ENCODE measurements at regions not wholly inside any gene's neighbourhood (a gene's known extent, or its start where the extent isn't known, plus 50 kb on each side); places are given as distances from the start of the nearest gene placed in this dataset.

DNA sequence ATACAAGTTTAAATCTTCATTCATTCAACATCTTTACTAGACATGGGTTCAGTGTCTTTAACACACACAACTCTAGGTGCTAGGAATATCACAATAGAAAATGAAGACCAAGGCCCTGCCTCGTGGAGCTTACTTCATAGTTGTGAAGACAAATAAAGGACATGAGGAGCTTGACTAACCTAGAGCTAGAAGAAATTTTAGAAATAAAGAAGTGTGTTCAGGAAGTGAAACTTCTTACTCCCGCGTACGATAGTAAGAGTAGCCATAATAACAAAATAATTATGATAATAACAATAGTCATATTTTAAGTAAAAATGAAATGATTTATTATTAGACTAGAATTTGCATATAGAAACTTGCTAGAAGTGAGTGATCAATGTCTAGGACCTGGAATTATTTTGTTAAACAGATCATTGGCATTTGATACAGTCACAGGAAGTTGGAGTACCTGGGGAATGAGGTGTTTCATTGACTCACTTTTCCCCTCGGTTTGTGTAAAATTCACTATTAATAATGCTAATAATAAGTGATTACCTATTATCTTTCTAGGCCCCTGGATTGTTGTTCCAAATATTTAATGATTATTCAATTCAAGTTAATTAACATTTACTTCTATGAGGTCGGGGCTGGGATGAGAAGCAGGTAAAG is 331.3 kb downstream of the NSG2 start:
- no peak for DNase-seq (ENCODE audit: low spot score)

DNA sequence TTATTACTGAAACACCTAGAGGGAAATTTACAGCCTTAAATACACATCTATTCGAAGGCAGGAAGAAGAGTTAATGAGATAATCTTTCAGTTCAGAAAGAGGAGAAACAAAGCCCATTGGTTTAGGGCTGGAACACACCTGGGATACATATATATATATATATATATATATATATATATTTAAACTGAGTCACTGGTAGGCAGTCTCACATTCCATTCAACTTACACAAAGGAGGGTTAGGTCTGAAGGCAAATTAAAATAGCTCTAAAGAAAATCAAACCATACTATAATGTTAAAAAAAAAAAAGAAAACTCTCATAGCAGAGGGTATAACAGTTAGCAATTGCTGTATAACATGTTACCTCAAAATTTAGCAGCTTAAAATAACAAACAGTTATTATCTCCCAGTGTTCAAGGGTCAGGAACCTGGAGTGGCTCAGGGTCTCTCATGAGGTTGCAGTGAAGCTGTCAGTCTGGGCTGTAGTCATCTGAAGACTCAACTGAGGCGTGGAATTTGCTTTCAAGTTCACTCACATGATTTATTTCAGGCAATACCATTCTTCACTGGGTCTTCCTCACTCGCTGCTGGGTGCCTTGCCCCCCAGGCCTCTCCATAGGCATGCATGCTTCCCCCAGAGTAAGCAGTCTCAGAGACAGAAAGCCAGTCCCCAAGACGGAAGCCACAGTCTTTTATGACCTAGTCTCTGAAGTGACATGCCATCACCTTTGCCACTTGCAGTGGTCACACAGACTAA is 332.8 kb downstream of the NSG2 start:
- DNase-seq (ENCODE audit: low spot score) = no peak

- DNase-seq (ENCODE audit: low spot score) = no peak
Observed at GRCh38 chr5:174380311-174380710, 334.8 kb downstream of the NSG2 start.

DNA sequence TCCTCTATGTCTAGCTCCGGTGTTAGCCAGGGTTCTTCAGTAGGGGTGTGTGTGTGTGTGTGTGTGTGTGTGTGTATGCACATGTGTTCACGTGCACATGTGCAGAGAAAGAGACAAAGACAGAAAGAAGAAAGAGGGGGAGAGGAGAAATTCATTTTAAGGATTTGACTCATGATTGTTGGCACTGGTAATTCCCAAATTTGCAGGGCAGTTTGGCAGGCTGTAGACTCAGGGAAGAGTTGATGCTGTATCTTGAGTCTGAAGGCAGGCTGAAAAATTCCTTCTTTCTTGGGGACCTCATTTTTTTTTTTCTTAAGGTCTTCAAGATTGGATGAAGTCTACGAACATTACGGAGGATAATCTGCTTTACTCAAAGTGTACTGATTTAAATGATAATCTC is 335.7 kb downstream of the NSG2 start:
- no peak for DNase-seq (ENCODE audit: low spot score)

- DNase-seq (ENCODE audit: low spot score) = no peak
Observed at GRCh38 chr5:174383210-174384167, 338.0 kb downstream of the NSG2 start.

GRCh38 chr5:174384509-174384947 is 339.0 kb downstream of the NSG2 start:
- DNase-seq (ENCODE audit: low spot score) = no peak

DNA sequence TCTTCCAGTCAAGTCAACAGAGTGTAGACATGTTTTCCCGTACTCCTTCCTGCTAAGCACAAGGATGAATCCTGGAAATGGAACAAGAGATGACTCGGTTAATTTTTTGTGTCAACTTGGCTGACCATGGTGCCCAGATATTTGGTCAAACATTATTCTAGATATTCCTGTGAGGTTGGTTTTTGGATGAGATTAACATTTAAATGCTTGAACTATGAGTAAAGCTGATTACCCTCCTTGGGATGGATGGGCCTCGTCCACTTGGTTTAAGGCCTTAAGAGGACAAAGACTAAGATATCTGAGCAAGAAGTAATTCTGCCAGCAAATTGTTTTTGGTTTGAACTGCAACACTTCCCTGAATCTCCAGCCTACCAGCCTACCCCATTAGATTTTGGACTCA is 338.1 kb upstream of the MSX2 start:
- DNase-seq (ENCODE audit: low spot score) = no peak

GRCh38 chr5:174386846-174387245 is 337.5 kb upstream of the MSX2 start:
- DNase-seq (ENCODE audit: low spot score) = no peak

GRCh38 chr5:174387448-174387847 is 336.9 kb upstream of the MSX2 start:
- DNase-seq (ENCODE audit: low spot score) = no peak

GRCh38 chr5:174392892-174393291 is 331.5 kb upstream of the MSX2 start:
- no peak for DNase-seq (ENCODE audit: low spot score)

GRCh38 chr5:174396541-174396940 is 327.8 kb upstream of the MSX2 start:
- DNase-seq (ENCODE audit: low spot score) = no peak

GRCh38 chr5:174397206-174397605 is 327.2 kb upstream of the MSX2 start:
- DNase-seq (ENCODE audit: low spot score) = no peak

DNA sequence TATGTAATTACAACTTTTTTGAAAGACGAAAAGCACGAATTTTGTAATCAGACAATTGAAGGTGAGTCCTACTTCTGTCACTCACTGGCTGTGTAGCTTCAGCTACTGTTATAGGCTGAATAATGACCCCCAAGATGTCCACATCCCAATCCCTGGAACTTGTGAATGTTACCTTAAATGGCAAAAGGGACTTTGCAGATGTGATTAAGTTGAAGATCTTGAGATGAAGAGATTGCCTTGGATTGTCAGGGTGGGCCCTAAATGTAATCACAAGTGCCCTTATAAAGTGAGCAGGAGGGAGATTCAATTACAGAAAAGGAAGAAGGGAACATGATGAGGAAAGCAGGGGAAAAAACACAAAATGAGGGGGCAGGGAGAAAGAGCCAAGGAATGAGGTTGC is 326.2 kb upstream of the MSX2 start:
- no peak for DNase-seq (ENCODE audit: low spot score)

GRCh38 chr5:174399411-174399810 is 325.0 kb upstream of the MSX2 start:
- no peak for DNase-seq (ENCODE audit: low spot score)

GRCh38 chr5:174400461-174400860 is 323.9 kb upstream of the MSX2 start:
- no peak for DNase-seq (ENCODE audit: low spot score)

DNA sequence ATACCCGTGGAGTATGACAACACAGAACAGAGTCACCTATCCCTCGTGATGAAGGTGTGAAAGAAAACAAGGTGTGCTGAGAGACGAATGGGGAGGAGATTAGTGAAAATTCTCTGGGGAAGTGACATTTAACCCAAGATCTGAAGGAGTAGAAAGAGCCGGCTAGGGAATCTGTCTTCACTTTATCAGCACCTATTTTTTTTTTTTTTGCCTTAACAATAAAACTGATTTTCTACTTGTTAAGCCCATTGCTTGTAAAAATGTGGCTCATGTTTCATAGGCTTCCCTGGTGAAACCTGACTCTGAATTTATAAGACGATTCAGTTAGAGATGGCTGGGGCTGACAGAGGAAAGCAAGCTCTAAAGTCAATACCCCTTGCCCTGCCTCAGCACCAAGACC is 322.6 kb upstream of the MSX2 start:
- DNase-seq (ENCODE audit: low spot score) = no peak

GRCh38 chr5:174402222-174402812 is 322.1 kb upstream of the MSX2 start:
- DNase-seq (ENCODE audit: low spot score) = no peak

DNA sequence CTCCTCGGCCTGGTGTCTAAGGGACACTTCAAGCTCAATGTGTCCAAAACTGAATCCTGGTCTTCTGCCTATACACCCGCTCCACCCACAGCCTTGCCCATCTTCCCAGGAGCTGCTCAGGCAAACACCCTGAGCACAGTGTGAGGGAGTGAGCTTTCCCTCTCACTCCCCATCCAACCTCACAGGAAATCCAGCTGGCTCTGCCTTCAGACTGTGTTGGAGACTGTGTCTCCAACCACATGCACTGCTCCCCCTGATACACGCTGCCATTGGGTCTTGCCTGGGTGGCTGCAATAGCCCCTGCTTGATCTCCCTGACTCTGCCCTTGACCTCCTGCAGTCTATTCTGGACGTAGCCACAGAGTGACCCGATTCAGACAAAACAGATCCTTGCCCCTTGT is 319.5 kb upstream of the MSX2 start:
- DNase-seq (ENCODE audit: low spot score) = no peak

DNA sequence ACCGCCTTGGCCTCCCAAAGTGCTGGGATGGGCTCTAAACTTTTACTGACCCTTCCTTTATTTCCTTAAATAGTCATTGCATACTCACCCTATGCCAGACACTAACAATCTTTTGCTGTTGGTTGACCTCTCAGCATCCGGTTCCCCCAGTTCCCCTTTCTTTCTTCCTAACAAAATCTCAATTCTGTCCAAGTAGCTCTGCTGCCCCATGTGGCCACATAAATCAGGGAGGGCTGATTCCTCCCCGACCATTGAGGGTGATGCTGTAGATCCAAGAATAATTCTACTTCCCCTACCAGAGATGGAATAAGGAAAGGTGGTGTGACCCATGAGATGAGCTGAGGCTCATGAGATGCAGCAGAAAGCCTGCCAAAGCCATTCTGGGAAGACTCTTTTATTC is 315.3 kb upstream of the MSX2 start:
- DNase-seq (ENCODE audit: low spot score) = no peak

DNA sequence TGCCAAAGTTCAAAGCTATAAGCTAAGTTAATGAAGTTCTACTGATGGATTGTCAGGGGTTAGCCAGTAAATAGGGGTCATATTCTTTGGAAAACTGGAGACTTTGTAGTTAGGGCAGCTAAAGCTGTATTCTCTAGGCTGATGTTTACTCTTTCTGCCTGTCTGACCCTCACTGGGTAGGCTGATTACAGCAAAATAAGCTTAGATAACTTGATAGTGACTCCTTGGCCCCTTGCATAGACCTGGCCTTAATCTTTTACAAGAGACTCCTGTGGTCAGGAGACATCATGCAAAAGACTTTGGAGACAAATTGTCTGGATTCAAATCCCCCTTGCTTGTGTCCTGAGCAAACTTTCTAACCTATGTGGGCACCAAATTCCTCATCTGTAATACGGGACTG is 314.4 kb upstream of the MSX2 start:
- no peak for DNase-seq (ENCODE audit: low spot score)

- no peak for DNase-seq (ENCODE audit: low spot score)
Observed at GRCh38 chr5:174410716-174411478, 313.5 kb upstream of the MSX2 start.

GRCh38 chr5:174411479-174411819 is 312.9 kb upstream of the MSX2 start:
- no peak for DNase-seq (ENCODE audit: low spot score)
